ENCODE measurements at regions not wholly inside any gene's neighbourhood (a gene's known extent, or its start where the extent isn't known, plus 50 kb on each side); places are given as distances from the start of the nearest gene placed in this dataset.

- no peak for TF ChIP-seq POLR2AphosphoS5 (IDR thresholded peaks at IDR 0.05)
- TF ChIP-seq CTCF (IDR thresholded peaks at IDR 0.05) = no peak
- TF ChIP-seq POLR2A (IDR thresholded peaks at IDR 0.05) = no peak
- WGBS = 88% methylated on average over 3 of the region's 3 CpGs
These were observed 120.9 kb upstream of the KL start for GRCh38 chr13:32895296-32895695.

DNA sequence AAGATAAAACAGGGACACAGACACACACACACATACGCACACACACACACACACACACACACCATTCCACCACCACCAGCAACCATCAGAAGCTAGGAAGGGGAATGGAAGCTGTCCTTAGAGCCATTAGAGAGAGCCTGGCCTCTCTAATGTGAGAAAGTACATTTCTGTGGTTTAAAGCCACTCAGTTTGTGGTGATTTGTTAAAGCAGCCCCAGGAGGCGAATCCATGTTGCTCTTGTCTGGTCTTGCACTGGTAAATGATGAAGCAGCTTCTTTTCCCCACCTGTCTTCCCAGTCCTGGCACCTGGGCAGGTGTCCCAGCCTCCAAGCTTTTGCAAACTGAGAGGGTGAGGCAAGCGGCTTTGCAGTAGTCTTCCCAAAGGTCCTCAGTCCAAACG is 118.9 kb upstream of the KL start:
- no peak for TF ChIP-seq CTCF (IDR thresholded peaks at IDR 0.05)
- TF ChIP-seq POLR2A (IDR thresholded peaks at IDR 0.05) = no peak
- TF ChIP-seq POLR2AphosphoS5 (IDR thresholded peaks at IDR 0.05) = no peak
- 58% methylated on average over 4 of the region's 4 CpGs for WGBS
- no peak overlapping the region for H3K4me3 ChIP-seq
- no peak overlapping the region for H3K27ac ChIP-seq
- H3K27me3 ChIP-seq (replicated peaks; ENCODE audit: insufficient read depth) = no peaks in the 10 kb centered on the region
- intact Hi-C loops (cut with DNase I) = no loop called here
- H3K4me1 ChIP-seq (replicated peaks) = no peaks in the 10 kb centered on the region
- no peaks in the 10 kb centered on the region for H3K36me3 ChIP-seq
- H3K9me3 ChIP-seq = no peaks in the 10 kb centered on the region
- no peak for DNase-seq (ENCODE audit: low spot score)

More at GRCh38 chr13:32895296-32895695, 120.9 kb upstream of the KL start:
- Histone ChIP-seq H3K36me3 (no peaks in the 10 kb centered on the region), H3K27me3 (replicated peaks; ENCODE audit: insufficient read depth) (no peaks in the 10 kb centered on the region), H3K4me1 (replicated peaks) (no peaks in the 10 kb centered on the region), H3K27ac (no peak overlapping the region), H3K4me3 (no peak overlapping the region), H3K9me3 (no peaks in the 10 kb centered on the region)
- DNase-seq (ENCODE audit: low spot score) = no peak
- intact Hi-C loops (cut with DNase I) = no loop called here

DNA sequence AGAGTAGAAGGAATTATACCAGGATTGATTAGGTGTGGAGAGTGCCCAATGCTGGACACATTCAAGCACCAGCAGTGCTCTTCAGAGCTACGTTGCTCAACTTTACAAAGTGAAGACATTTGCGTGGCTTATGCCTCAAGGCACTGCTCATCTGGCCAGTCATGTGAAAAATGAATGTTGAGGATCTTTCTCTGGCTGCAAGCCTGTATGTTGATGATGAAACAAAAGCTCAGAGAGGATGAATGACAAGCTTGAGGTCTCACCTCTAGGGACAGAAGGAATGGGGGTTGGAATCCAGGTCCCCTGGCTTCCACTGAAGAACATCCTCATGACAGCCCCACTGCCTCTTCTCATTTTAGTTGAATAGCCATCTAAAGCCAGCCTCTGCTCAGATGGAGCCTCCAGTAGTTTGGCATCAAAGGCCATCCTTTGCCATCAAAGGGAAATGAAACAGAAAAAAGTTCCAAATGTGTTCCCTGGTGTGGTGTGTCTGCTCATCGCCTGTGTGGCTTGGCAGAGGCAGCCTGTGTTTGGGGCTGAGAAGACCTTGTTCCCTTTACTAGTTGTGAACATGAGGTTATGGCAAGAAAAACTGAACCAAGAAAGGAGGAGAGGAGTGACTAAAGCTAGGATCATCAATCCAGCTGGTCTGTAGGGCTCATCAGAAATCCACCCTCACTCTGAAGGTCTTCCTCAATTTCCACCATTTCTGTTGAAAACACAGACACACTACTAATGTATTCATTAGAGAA is 114.0 kb upstream of the KL start:
- intact Hi-C loops (cut with DNase I) = no loop called here
- Histone ChIP-seq H3K27me3 (replicated peaks; ENCODE audit: insufficient read depth) (no peaks in the 10 kb centered on the region), H3K4me3 (no peak overlapping the region), H3K36me3 (no peaks in the 10 kb centered on the region), H3K9me3 (no peaks in the 10 kb centered on the region), H3K27ac (peak overlapping the region in 1 of 2 donors; percentile 41), H3K4me1 (replicated peaks) (no peaks in the 10 kb centered on the region)
- TF ChIP-seq POLR2AphosphoS5 (IDR thresholded peaks at IDR 0.05) (no peak), POLR2A (IDR thresholded peaks at IDR 0.05) (no peak), CTCF (IDR thresholded peaks at IDR 0.05) (no peak)
- 83% methylated on average over 3 of the region's 3 CpGs for WGBS
- DNase-seq (ENCODE audit: low spot score) = no peak

GRCh38 chr13:32902874-32903273 is 113.3 kb upstream of the KL start:
- peak overlapping the region in 1 of 2 donors; percentile 41 for H3K27ac ChIP-seq

More at GRCh38 chr13:32902874-32903273, 113.3 kb upstream of the KL start:
- no peaks in the 10 kb centered on the region for H3K36me3 ChIP-seq
- H3K4me3 ChIP-seq = no peak overlapping the region
- no peak for DNase-seq (ENCODE audit: low spot score)
- no peaks in the 10 kb centered on the region for H3K9me3 ChIP-seq
- H3K27me3 ChIP-seq (replicated peaks; ENCODE audit: insufficient read depth) = no peaks in the 10 kb centered on the region
- 29% methylated on average over 8 of the region's 8 CpGs for WGBS
- intact Hi-C loops (cut with DNase I) = no loop called here
- no peak for TF ChIP-seq POLR2A (IDR thresholded peaks at IDR 0.05)
- TF ChIP-seq POLR2AphosphoS5 (IDR thresholded peaks at IDR 0.05) = no peak
- TF ChIP-seq CTCF (IDR thresholded peaks at IDR 0.05) = no peak
- no peaks in the 10 kb centered on the region for H3K4me1 ChIP-seq (replicated peaks)

Measured in prostate gland (tissue), 2 donors.